Mammary epithelial cell (primary cell): ENCODE measurements at regions not wholly inside any gene's neighbourhood (a gene's known extent, or its start where the extent isn't known, plus 50 kb on each side); places are given as distances from the start of the nearest gene placed in this dataset.
"Not testable (repeated sequence)": the region's sequence is repeated elsewhere in the genome, so short reads cannot be mapped to it uniquely, and the experiment has no call there.

ENCODE experiments used
- CTCF ChIP-seq, 2 donors: IDR thresholded peaks in 1 of 2; conservative IDR thresholded peaks in 1 of 2; 2 replicates each; pipeline ENCODE4 v1.5.1; 2011 to 2012; ENCODE audit warnings: inconsistent platforms in 2 of 2, low read length in 2 of 2, mild to moderate bottlenecking in 2 of 2, control low read depth in 1 of 2, low read depth in 1 of 2; ENCODE audit not compliant: insufficient read depth in 1 of 2; ENCODE audit errors: extremely low read depth in 1 of 2
- EZH2 ChIP-seq: IDR thresholded peaks from 2 replicates; pipeline ENCODE4 v1.6.1; 2012; ENCODE audit warnings: low read length, inconsistent platforms, borderline replicate concordance

- not testable (repeated sequence) for TF ChIP-seq CTCF (conservative IDR thresholded peaks at IDR 0.05 in 1 of 2, IDR thresholded peaks at IDR 0.05 in 1 of 2; ENCODE audit: extremely low read depth in 1 of 2, insufficient read depth in 1 of 2, low read depth in 1 of 2, low read length in 2 of 2); EZH2
These were observed 130.6 kb downstream of the SRGAP2 start for GRCh38 chr1:206333897-206334296.
